Choroid plexus epithelial cell (primary cell): ENCODE measurements at regions not wholly inside any gene's neighbourhood (a gene's known extent, or its start where the extent isn't known, plus 50 kb on each side); places are given as distances from the start of the nearest gene placed in this dataset.

Source experiments
- DNase-seq: peaks from one replicate; pipeline ENCODE4 v3.0.0-alpha.2; 2010; ENCODE audit warnings: low read depth
- H3K4me3 ChIP-seq: 2 replicates; pipeline ENCODE4 v1.5.1; 2011; ENCODE audit warnings: low read depth, mild to moderate bottlenecking, control low read depth, low read length, moderate library complexity
- CTCF ChIP-seq: conservative IDR thresholded peaks from 2 replicates; pipeline ENCODE4 v1.5.1; 2011; ENCODE audit warnings: low read depth, mild to moderate bottlenecking, control low read depth, inconsistent platforms, low read length, moderate library complexity

- DNase-seq, result peak; percentile 3
- H3K4me3 ChIP-seq, result no peak overlapping the region
- peak; percentile 30 for TF ChIP-seq CTCF
Measured at GRCh38 chrX:7706032-7706431, 136.9 kb upstream of the VCX start.

GRCh38 chrX:7704205-7704604 is 138.8 kb upstream of the VCX start:
- DNase-seq, result no peak
- no peak for TF ChIP-seq CTCF
- H3K4me3 ChIP-seq, result no peak overlapping the region

GRCh38 chrX:7698248-7698647 is 144.7 kb upstream of the VCX start:
- no peak for DNase-seq
- no peak overlapping the region for H3K4me3 ChIP-seq
- no peak for TF ChIP-seq CTCF

- no peak for DNase-seq
- no peak overlapping the region for H3K4me3 ChIP-seq
- no peak for TF ChIP-seq CTCF
Measured at GRCh38 chrX:7690842-7691241, 152.1 kb upstream of the VCX start.

GRCh38 chrX:7689791-7690412 is 153.1 kb upstream of the VCX start:
- no peak overlapping the region for H3K4me3 ChIP-seq
- TF ChIP-seq CTCF, result no peak
- DNase-seq, result no peak

- H3K4me3 ChIP-seq, result no peak overlapping the region
- no peak for TF ChIP-seq CTCF
- no peak for DNase-seq
Measured at GRCh38 chrX:7680181-7680580, 162.8 kb upstream of the VCX start.

GRCh38 chrX:7654316-7654715 is 188.7 kb upstream of the VCX start:
- no peak for TF ChIP-seq CTCF
- H3K4me3 ChIP-seq, result no peak overlapping the region
- DNase-seq, result no peak
